HepG2 (cell line): ENCODE measurements at regions not wholly inside any gene's neighbourhood (a gene's known extent, or its start where the extent isn't known, plus 50 kb on each side); places are given as distances from the start of the nearest gene placed in this dataset.

Experiments
- CEBPG ChIP-seq: IDR thresholded peaks from 2 replicates; pipeline ENCODE4 v1.6.1; 2016
- HNF4G ChIP-seq, 2 experiments: sonication (generic) in 1 of 2; formaldehyde crosslinking in 1 of 2; IDR thresholded peaks; 2 replicates each; pipeline versions ENCODE4 v1.4.0 to v1.6.1; 2011 to 2020; ENCODE audit warnings: borderline replicate concordance in 2 of 2, low read depth in 2 of 2, mild to moderate bottlenecking in 2 of 2, low read length in 1 of 2, missing genetic modification reagents in 1 of 2, moderate library complexity in 1 of 2
- MTA1 ChIP-seq: sonication (generic); formaldehyde crosslinking; IDR thresholded peaks from 2 replicates; pipeline ENCODE4 v1.4.0; 2020; ENCODE audit warnings: missing genetic modification reagents, mild to moderate bottlenecking, borderline replicate concordance
- U2AF2 ChIP-seq: fragments of 200-400 bp; formaldehyde crosslinking; IDR thresholded peaks from 2 replicates; pipeline ENCODE4 v1.6.1; 2017; ENCODE audit warnings: low read depth, mild to moderate bottlenecking, low read length
- ZNF3 ChIP-seq: IDR thresholded peaks from 2 replicates; pipeline ENCODE4 v1.7.0; 2017; ENCODE audit warnings: inconsistent platforms
- ZNF589 ChIP-seq: sonication (generic); formaldehyde crosslinking; conservative IDR thresholded peaks from 2 replicates; pipeline ENCODE4 v1.8.0; 2022; ENCODE audit warnings: mild to moderate bottlenecking, moderate library complexity, missing genetic modification reagents
- TF ChIP-seq, protein P1 (sequence below): sonication (generic); formaldehyde crosslinking; IDR thresholded peaks from 2 replicates; pipeline ENCODE4 v1.5.1; 2020; ENCODE audit warnings: missing genetic modification reagents, mild to moderate bottlenecking, borderline replicate concordance
- TF ChIP-seq, protein P2 (sequence below): sonication (generic); formaldehyde crosslinking; IDR thresholded peaks from 2 replicates; pipeline ENCODE4 v1.8.0; 2022; ENCODE audit warnings: missing genetic modification reagents, mild to moderate bottlenecking, moderate library complexity, borderline replicate concordance
- TF ChIP-seq, protein P3 (sequence below): sonication (generic); formaldehyde crosslinking; conservative IDR thresholded peaks from 2 replicates; pipeline ENCODE4 v1.4.0; 2020; ENCODE audit warnings: missing genetic modification reagents
- TF ChIP-seq, protein P4 (sequence below): sonication (generic); formaldehyde crosslinking; IDR thresholded peaks from 2 replicates; pipeline ENCODE4 v1.5.0; 2020; ENCODE audit warnings: mild to moderate bottlenecking, missing genetic modification reagents, moderate library complexity
- TF ChIP-seq, protein P5 (sequence below): sonication (generic); formaldehyde crosslinking; IDR thresholded peaks from 2 replicates; pipeline ENCODE4 v1.4.0; 2020; ENCODE audit warnings: missing genetic modification reagents
- TF ChIP-seq, protein P6 (sequence below): sonication (generic); formaldehyde crosslinking; IDR thresholded peaks from 2 replicates; pipeline ENCODE4 v1.5.0; 2020; ENCODE audit warnings: mild to moderate bottlenecking, missing genetic modification reagents, borderline replicate concordance

DNA sequence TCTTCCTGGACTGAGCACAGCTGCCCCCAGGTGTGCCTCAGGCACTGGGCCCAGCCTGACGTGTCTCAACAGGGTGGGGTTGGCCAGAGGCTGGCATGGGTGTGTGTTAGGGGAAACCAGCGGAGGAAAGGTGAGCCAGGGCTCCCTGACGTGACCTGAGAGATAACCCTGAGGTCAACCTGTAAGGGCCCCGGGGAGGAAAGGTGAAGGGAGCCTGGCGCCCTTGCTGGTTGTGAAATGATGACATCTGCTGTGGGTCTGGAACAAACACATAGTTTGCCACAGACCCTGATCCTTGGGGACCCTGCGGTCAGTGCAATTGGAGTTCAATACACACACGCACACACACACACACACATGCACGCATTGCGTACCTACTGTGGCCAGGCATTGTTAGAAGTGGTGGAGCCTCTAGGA, 100.2 kb upstream of the TLE3 start (continued):
- TF ChIP-seq, protein P1, sequence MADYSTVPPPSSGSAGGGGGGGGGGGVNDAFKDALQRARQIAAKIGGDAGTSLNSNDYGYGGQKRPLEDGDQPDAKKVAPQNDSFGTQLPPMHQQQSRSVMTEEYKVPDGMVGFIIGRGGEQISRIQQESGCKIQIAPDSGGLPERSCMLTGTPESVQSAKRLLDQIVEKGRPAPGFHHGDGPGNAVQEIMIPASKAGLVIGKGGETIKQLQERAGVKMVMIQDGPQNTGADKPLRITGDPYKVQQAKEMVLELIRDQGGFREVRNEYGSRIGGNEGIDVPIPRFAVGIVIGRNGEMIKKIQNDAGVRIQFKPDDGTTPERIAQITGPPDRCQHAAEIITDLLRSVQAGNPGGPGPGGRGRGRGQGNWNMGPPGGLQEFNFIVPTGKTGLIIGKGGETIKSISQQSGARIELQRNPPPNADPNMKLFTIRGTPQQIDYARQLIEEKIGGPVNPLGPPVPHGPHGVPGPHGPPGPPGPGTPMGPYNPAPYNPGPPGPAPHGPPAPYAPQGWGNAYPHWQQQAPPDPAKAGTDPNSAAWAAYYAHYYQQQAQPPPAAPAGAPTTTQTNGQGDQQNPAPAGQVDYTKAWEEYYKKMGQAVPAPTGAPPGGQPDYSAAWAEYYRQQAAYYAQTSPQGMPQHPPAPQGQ (CRISPR knock-in tag): no peak
- TF ChIP-seq ZNF589 (CRISPR knock-in tag) (no peak), CEBPG (CRISPR knock-in tag) (peak; percentile 48), HNF4G (IDR thresholded peaks at IDR 0.05; ENCODE audit: borderline replicate concordance, low read depth, low read length) (0 out of 2 replicates have a peak, but pooled peaks have one; percentile 10), HNF4G (CRISPR knock-in tag; IDR thresholded peaks at IDR 0.05; ENCODE audit: borderline replicate concordance, low read depth) (no peak), U2AF2 (no peak), MTA1 (CRISPR knock-in tag) (peak; percentile 42; the same call in 1 of the 2 replicates), ZNF3 (CRISPR knock-in tag) (no peak)
- TF ChIP-seq, protein P2, sequence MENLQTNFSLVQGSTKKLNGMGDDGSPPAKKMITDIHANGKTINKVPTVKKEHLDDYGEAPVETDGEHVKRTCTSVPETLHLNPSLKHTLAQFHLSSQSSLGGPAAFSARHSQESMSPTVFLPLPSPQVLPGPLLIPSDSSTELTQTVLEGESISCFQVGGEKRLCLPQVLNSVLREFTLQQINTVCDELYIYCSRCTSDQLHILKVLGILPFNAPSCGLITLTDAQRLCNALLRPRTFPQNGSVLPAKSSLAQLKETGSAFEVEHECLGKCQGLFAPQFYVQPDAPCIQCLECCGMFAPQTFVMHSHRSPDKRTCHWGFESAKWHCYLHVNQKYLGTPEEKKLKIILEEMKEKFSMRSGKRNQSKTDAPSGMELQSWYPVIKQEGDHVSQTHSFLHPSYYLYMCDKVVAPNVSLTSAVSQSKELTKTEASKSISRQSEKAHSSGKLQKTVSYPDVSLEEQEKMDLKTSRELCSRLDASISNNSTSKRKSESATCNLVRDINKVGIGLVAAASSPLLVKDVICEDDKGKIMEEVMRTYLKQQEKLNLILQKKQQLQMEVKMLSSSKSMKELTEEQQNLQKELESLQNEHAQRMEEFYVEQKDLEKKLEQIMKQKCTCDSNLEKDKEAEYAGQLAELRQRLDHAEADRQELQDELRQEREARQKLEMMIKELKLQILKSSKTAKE (CRISPR knock-in tag): 0 out of 2 replicates have a peak, but pooled peaks have one; percentile 17
- TF ChIP-seq, protein P3, sequence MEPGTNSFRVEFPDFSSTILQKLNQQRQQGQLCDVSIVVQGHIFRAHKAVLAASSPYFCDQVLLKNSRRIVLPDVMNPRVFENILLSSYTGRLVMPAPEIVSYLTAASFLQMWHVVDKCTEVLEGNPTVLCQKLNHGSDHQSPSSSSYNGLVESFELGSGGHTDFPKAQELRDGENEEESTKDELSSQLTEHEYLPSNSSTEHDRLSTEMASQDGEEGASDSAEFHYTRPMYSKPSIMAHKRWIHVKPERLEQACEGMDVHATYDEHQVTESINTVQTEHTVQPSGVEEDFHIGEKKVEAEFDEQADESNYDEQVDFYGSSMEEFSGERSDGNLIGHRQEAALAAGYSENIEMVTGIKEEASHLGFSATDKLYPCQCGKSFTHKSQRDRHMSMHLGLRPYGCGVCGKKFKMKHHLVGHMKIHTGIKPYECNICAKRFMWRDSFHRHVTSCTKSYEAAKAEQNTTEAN (CRISPR knock-in tag): 0 out of 2 replicates have a peak, but pooled peaks have one; percentile 49
- TF ChIP-seq, protein P4, sequence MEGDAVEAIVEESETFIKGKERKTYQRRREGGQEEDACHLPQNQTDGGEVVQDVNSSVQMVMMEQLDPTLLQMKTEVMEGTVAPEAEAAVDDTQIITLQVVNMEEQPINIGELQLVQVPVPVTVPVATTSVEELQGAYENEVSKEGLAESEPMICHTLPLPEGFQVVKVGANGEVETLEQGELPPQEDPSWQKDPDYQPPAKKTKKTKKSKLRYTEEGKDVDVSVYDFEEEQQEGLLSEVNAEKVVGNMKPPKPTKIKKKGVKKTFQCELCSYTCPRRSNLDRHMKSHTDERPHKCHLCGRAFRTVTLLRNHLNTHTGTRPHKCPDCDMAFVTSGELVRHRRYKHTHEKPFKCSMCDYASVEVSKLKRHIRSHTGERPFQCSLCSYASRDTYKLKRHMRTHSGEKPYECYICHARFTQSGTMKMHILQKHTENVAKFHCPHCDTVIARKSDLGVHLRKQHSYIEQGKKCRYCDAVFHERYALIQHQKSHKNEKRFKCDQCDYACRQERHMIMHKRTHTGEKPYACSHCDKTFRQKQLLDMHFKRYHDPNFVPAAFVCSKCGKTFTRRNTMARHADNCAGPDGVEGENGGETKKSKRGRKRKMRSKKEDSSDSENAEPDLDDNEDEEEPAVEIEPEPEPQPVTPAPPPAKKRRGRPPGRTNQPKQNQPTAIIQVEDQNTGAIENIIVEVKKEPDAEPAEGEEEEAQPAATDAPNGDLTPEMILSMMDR (CRISPR knock-in tag): peak; percentile 51
- TF ChIP-seq, protein P5, sequence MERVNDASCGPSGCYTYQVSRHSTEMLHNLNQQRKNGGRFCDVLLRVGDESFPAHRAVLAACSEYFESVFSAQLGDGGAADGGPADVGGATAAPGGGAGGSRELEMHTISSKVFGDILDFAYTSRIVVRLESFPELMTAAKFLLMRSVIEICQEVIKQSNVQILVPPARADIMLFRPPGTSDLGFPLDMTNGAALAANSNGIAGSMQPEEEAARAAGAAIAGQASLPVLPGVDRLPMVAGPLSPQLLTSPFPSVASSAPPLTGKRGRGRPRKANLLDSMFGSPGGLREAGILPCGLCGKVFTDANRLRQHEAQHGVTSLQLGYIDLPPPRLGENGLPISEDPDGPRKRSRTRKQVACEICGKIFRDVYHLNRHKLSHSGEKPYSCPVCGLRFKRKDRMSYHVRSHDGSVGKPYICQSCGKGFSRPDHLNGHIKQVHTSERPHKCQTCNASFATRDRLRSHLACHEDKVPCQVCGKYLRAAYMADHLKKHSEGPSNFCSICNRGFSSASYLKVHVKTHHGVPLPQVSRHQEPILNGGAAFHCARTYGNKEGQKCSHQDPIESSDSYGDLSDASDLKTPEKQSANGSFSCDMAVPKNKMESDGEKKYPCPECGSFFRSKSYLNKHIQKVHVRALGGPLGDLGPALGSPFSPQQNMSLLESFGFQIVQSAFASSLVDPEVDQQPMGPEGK (CRISPR knock-in tag): 0 out of 2 replicates have a peak, but pooled peaks have one; percentile 9
- TF ChIP-seq, protein P6, sequence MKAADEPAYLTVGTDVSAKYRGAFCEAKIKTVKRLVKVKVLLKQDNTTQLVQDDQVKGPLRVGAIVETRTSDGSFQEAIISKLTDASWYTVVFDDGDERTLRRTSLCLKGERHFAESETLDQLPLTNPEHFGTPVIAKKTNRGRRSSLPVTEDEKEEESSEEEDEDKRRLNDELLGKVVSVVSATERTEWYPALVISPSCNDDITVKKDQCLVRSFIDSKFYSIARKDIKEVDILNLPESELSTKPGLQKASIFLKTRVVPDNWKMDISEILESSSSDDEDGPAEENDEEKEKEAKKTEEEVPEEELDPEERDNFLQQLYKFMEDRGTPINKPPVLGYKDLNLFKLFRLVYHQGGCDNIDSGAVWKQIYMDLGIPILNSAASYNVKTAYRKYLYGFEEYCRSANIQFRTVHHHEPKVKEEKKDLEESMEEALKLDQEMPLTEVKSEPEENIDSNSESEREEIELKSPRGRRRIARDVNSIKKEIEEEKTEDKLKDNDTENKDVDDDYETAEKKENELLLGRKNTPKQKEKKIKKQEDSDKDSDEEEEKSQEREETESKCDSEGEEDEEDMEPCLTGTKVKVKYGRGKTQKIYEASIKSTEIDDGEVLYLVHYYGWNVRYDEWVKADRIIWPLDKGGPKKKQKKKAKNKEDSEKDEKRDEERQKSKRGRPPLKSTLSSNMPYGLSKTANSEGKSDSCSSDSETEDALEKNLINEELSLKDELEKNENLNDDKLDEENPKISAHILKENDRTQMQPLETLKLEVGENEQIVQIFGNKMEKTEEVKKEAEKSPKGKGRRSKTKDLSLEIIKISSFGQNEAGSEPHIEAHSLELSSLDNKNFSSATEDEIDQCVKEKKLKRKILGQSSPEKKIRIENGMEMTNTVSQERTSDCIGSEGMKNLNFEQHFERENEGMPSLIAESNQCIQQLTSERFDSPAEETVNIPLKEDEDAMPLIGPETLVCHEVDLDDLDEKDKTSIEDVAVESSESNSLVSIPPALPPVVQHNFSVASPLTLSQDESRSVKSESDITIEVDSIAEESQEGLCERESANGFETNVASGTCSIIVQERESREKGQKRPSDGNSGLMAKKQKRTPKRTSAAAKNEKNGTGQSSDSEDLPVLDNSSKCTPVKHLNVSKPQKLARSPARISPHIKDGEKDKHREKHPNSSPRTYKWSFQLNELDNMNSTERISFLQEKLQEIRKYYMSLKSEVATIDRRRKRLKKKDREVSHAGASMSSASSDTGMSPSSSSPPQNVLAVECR (CRISPR knock-in tag): no peak
